Kidney tubule cell (primary cell): ENCODE measurements at regions not wholly inside any gene's neighbourhood (a gene's known extent, or its start where the extent isn't known, plus 50 kb on each side); places are given as distances from the start of the nearest gene placed in this dataset.
A peak's percentile ranks its signal among the peaks of the same experiment; 100 is the strongest.
"Not testable (repeated sequence)": the region's sequence is repeated elsewhere in the genome, so short reads cannot be mapped to it uniquely, and the experiment has no call there.

Experiments used
- DNase-seq: peaks from one replicate; pipeline ENCODE4 v3.0.0-alpha.2; 2018; ENCODE audit warnings: low spot score

- DNase-seq, result peak; percentile 72
These were observed 141.6 kb upstream of the RIOK3 start for GRCh38 chr18:23311351-23312121.

GRCh38 chr18:23313379-23313778, 139.7 kb upstream of the RIOK3 start:
- DNase-seq, result no peak

DNA sequence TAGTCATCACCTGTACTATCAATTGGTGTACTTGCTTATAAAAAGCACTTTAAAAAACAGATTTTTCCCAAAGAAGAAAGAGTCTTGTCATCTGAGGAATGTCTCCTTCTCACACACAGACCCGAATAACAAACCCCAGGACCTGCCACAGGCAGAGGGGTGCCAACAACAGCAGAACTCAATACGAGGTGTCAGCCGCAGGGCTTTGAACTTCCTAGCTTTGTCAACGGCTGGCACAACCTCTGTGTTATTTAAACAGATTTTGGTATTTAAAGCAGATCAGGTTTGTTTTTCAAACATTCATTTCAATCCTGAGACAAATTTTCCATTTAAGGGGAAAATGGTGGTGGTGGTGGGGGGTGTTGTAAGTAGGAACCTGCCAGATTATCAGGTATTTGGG, 138.4 kb upstream of the RIOK3 start:
- no peak for DNase-seq

DNA sequence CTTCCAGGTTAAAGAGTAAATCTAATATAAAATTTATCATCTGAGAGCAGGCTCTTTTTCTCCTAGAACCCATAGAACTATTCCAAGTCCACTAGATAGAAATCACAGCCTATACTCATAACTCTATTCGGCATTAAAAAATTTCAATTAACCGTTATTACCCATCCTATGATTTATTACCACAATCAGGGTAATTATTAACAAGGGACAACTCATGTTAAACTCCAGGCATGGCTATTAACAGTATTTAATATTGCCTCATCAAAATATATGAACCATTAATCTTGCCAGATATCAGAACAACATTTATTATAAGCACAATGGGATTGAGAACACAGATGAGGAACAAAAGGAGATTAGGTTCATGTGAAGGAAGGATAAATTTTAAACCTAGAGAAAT, 136.8 kb upstream of the RIOK3 start:
- DNase-seq, result no peak

DNA sequence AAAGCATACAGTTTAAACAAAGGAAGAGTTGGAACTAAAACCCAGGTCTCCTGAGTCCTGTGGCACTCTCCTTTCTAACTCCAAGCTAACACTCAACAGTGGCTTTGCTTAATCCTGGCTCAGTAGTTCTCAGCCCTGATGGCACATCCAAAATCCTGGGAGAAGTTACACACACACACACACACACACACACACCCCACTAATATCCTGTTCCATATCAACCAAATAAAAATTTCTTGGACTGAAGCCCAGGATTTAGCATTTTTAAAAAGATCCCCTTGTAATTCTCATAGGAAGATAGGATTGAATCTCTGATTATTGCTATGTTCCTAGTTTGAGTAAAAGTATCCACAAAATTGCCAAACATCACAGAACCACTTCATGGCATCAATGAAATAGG, 136.1 kb upstream of the RIOK3 start:
- DNase-seq, result no peak

GRCh38 chr18:23317975-23318675, 135.0 kb upstream of the RIOK3 start:
- DNase-seq, result peak; percentile 65

DNA sequence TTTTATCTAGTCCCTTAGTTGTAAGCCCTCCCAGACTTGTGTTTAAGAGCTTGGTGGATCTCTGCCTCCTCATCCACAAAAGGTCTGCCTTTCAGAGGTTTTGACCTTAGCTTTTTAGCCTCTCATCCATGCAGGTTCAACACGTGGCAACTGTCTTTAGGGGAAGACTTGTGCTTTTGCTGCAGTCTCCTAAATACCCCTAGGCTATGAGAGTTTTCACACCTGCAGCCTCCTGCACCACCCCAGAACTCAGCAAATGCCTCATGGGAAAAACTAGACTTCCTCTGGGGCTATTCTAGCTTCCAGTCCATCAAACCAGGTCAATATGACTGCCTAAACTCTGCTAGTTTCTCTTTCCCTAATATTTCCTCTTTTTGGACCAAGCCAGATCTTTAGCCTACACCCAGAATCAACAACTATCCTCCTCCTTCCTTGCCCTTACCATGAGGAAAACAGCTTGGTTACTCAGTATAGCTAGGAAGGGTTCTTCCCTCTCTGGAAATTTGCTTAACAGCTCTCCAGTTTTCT, 132.3 kb upstream of the RIOK3 start:
- no peak for DNase-seq

DNA sequence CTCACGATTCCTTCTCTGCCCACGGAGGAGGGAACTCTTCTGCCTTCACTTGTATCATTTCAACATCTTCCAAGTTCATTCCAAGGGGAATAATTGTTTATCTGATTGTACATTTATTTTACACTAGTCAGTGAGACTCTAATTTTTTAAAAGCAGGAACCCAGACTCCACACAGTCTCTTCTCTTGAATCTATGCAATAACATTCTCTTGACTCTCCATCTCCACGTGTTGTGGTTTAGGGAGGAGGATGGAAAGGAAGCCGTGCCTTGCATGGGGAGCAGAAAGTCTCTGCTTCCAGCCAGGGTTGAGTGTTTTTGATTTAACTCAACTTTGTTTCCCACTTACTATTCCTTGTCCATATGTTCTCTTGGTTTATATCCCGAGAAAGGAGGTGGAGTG, 131.1 kb upstream of the RIOK3 start:
- DNase-seq, result no peak

- DNase-seq, result no peak
These were observed 128.9 kb upstream of the RIOK3 start for GRCh38 chr18:23324056-23324811.

DNA sequence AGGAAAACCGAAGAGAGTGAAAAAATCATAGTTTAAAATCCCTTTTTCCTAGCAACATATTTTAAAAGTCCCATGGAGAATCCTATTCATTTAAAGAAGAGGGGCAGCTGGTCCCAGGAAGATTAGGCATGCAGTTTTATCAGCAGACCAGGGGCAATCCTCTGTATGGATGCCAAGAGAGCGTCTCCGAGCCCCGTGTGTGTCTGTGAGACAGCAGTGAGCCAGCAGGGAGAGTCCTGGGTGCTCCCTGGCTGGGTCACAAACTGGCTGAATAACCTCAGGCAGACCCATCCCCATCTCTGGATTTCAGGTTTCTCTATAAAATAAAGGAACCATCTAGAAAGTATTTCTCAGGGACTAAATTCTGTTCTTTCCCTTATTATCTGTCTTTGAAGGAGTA, 128.2 kb upstream of the RIOK3 start:
- no peak for DNase-seq

GRCh38 chr18:23329671-23330070, 123.4 kb upstream of the RIOK3 start:
- DNase-seq, result not testable (repeated sequence)

DNA sequence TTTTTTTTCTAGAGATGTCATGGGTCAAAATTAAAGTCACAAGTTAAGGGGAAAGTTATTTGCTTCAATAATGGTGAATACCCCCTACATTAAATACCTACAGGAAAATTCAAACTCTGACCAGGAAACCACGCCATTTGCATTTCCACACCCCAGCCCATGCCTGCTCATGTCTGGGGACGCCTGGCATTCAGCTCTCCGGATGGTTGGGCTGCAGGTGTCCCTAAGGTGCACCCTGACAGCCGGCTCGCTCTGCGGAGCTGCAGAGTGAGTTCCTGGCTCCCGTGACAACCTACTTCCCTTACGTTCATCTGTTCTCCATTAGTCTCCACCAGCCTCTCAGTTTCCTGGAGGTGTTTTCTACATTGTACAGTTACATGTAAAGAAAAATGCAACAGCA, 122.7 kb upstream of the RIOK3 start:
- DNase-seq, result no peak

- DNase-seq, result no peak
These were observed 121.8 kb upstream of the RIOK3 start for GRCh38 chr18:23331091-23331920.

GRCh38 chr18:23332356-23332755, 120.7 kb upstream of the RIOK3 start:
- no peak for DNase-seq

DNA sequence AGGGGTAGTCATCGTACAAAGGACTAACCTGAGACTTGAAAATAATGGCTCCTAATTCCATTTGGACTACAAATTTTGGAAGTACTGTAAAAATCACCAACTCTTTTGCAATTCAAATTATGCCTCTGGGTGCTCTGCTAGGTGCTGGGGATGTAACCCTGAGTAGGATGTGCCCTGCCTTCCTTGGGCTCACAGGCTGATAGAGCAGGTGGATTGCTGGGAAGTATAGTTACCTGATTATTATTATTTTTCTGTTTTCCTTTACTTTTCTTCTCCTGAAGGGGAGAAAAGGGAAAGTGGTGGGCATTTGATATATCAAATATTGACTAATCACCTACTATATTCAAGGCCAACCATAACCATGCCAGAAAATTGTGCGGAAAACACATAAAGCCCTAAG, 119.3 kb upstream of the RIOK3 start:
- no peak for DNase-seq

DNA sequence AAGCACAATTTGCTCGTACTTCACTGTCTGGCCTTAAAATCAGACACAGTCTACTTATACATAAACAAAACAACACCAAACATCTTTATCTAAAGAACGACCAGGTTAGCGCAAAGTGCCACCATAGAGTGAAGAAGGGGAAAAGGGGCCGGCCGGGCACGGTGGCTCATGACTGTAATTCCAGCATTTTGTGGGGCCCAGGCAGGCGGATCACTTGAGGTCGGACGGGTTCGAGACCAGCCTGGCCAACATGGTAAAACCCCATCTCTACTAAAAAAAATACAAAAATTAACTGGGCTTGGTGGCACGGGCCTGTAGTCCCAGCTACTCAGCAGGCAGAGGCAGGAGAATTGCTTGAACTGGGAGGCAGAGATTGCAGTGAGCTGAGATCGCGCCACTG, 118.5 kb upstream of the RIOK3 start:
- DNase-seq, result no peak

DNA sequence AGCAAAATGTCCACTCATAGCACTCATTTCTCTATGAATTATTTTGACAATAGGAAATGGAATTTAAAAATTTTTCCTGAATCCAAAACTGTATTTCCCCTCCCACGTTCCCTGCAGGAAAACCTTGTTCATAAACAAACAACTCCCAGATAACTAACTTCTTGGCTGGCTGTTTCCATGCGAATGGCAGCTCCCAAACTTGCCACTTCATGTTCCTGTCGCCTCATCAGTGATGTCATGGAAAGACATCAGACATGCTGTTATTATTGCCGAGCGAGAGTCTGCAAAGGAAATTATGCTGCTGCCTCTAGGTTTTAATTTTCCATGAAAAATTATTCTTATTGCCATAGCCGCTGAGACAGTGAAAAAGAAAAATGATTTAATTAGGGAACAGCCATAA, 117.0 kb upstream of the RIOK3 start:
- DNase-seq, result no peak

- DNase-seq, result peak; percentile 46
These were observed 115.3 kb upstream of the RIOK3 start for GRCh38 chr18:23337599-23338444.

DNA sequence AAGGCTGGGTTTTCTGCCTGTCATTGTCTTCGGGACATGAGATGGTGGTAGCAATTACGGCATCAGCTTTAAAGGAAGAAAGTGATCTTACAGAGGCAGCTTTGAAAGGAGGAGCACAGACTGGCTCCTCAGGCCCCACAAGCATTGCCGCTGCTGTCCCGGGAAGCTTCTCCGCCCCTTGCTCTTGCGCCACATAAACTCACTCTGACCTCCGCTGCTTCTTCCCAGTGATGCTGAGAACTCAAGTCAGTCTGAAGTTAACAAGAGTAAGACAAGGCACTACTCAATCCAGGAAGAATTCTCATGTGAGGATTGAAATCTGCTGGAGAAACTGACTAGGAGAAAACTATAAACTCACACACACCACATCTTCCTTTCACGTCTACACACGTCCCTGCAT, 112.4 kb upstream of the RIOK3 start:
- DNase-seq, result no peak

DNA sequence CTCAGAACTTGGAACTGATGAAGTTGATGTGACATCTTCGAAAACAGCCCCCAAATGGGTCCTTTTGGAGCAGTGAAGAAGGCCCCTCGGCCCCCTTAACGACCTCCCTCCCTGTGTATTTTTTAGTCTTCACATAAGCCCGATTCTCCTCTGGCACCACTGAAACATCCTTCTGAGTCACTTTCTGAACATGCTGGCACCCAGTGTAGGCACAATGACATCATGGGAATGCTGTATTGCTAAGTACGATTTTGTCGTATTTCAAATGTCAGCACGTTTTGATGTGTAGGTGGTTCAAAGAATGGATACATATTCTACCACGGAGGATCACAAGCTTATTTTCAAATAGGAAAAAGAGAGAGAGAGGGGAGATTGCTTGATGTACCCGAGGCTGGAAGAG, 111.7 kb upstream of the RIOK3 start:
- no peak for DNase-seq

DNA sequence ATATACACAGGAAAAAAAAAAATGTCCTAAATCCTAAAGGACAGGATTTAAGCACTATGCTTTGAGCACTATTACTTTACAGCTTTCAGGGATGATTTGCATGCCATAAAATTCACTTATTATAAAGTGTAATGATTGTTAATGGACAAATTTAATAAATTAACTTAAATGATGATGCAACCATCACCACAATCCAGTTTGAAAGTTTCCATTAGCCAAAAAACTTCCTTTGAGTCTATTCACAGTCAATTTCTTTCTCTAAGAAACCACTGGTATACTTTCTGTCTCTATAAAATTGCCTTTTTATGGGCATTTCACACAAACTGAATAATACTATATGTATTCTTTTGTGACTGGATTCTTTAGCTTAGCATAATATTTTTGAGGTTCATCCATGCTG, 111.1 kb upstream of the RIOK3 start:
- no peak for DNase-seq
